LNCaP clone FGC (cell line): ENCODE measurements at regions not wholly inside any gene's neighbourhood (a gene's known extent, or its start where the extent isn't known, plus 50 kb on each side); places are given as distances from the start of the nearest gene placed in this dataset.

ENCODE experiments used
- DNase-seq: peaks from one replicate; pipeline ENCODE4 v3.0.0-alpha.2; 2011; ENCODE audit warnings: low read depth
- H3K4me3 ChIP-seq: 2 replicates; pipeline ENCODE4 v1.5.1; 2011; ENCODE audit warnings: mild to moderate bottlenecking, low read depth, low read length, control low read depth
- CTCF ChIP-seq: IDR thresholded peaks from 2 replicates; pipeline ENCODE4 v1.5.1; 2012; ENCODE audit warnings: mild to moderate bottlenecking; ENCODE audit not compliant: control insufficient read depth, insufficient read depth; ENCODE audit errors: extremely low read depth

DNA sequence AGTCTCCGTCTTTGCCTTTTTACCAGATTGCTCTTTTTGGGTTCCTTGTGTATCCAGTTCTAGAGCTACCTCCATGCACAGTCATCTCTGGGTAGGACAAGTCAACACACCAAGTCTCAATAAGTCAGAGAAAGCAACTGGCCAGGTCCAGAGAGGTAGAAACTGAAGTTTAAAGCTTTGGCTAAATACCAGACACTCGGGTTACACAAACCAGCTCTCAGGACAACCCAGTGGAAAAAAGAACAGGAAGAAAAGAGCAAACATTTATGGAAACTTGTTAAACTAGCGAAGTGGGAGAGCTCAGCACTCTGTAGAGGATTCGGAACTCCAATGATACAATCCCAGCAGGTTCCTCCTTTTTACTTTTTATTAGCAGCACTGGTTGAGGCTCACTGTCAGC is 291.0 kb upstream of the CPEB2 start:
- no peak for TF ChIP-seq CTCF

GRCh38 chr4:14716691-14717090 is 285.6 kb upstream of the CPEB2 start:
- H3K4me3 ChIP-seq = no peak overlapping the region
- TF ChIP-seq CTCF = no peak
- no peak for DNase-seq

More for the DNA sequence above, 291.0 kb upstream of the CPEB2 start:
- DNase-seq = no peak
- H3K4me3 ChIP-seq = no peak overlapping the region

- no peak overlapping the region for H3K4me3 ChIP-seq
- TF ChIP-seq CTCF = no peak
- DNase-seq = no peak
Measured at GRCh38 chr4:14719053-14719452, 283.2 kb upstream of the CPEB2 start.

DNA sequence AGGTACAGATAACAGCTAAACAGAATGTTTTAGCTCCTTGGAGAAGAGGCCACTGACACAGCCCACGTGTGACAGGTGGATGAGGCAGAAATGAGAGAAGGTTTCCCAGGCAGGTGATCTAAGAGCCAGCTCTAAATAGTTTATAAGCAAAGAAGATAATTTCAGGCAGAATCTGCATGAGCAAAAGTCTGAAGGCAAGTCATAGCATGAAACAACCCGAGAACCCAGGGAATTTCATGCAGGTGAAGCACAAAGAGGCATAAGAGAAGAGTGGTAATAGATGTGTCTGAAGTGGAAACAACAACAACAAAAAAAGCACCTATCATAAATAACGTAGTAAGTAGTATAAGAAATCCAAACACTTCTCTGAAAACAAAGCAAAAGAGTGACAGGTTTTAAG is 275.8 kb upstream of the CPEB2 start:
- DNase-seq = no peak
- no peak for TF ChIP-seq CTCF
- no peak overlapping the region for H3K4me3 ChIP-seq

DNA sequence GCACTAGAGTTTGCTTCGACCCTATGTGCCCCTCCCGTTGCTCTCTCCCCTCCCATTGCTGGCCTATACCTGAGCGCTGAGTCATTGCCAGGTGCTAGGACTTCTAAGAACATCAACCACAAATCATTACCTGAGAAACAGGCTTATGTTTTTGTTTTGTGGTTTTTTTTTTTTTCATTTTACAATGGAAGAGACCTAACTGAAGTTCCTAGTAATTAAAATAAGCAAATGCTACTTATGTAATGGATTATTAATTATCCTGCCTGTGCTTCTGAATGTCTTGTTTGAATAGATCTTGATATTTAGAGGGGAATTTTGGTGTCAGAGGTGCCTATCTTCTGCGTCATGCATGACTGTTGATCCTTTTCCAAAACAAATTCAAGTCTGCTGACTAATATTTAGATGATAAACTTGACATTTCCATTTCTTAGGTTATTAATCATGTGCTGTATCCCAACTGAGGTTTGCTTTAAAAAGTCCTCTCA is 275.4 kb upstream of the CPEB2 start:
- no peak for DNase-seq
- no peak for TF ChIP-seq CTCF
- no peak overlapping the region for H3K4me3 ChIP-seq

- no peak for TF ChIP-seq CTCF
- H3K4me3 ChIP-seq = no peak overlapping the region
- DNase-seq = no peak
Measured at GRCh38 chr4:14729282-14730000, 272.8 kb upstream of the CPEB2 start.

DNA sequence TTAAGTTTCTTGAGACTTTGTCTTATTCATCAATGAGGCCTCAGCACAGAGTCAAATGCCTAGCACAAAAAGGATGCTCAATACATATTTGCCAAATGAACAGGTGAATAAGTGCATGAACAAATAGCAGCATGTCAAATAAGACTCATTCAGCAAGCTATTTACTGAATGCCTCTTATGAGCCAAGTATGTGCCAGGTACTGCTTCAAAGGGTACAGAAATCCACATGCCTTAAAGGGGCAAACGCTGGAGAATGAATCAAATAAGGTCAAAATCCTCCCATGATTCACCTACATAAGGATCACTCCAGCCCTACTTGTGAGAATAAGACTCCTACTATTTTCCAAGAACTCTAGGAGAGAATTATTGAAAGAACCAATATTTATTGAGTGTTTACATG is 260.2 kb upstream of the CPEB2 start:
- no peak for DNase-seq
- TF ChIP-seq CTCF = no peak
- no peak overlapping the region for H3K4me3 ChIP-seq
